Psoas muscle (tissue), 7 donors: ENCODE measurements at regions not wholly inside any gene's neighbourhood (a gene's known extent, or its start where the extent isn't known, plus 50 kb on each side); places are given as distances from the start of the nearest gene placed in this dataset.
"Not testable (repeated sequence)": the region's sequence is repeated elsewhere in the genome, so short reads cannot be mapped to it uniquely, and the experiment has no call there.

Experiments used
- ATAC-seq, 4 donors: fragments of 200-7000 bp; cut with Tn5 transposase; one replicate each; pipeline ENCODE4 v1.9.1; 2020; ENCODE audit warnings: moderate library complexity in 3 of 4, mild to moderate bottlenecking in 2 of 4
- DNase-seq, 2 donors: peaks; one replicate each; pipeline ENCODE4 v3.0.0-alpha.2; 2020
- H3K27ac ChIP-seq: fragments of 200-600 bp; one replicate; pipeline ENCODE4 v1.8.0; 2022
- H3K27me3 ChIP-seq, 3 donors: fragments of 200-600 bp in 1 of 3; one replicate each; pipeline versions ENCODE4 v1.6.1 to v1.8.0; 2013 to 2022; ENCODE audit warnings: low read length in 2 of 3, mild to moderate bottlenecking in 2 of 3, moderate library complexity in 1 of 3; ENCODE audit not compliant: insufficient read depth in 3 of 3
- H3K36me3 ChIP-seq, 2 donors: fragments of 200-600 bp in 1 of 2; one replicate each; pipeline versions ENCODE4 v1.6.1 to v1.8.0; 2013 to 2022; ENCODE audit warnings: low read depth in 1 of 2, mild to moderate bottlenecking in 1 of 2, moderate library complexity in 1 of 2; ENCODE audit not compliant: insufficient read depth in 1 of 2
- H3K4me1 ChIP-seq: fragments of 200-600 bp; one replicate; pipeline ENCODE4 v1.8.0; 2022
- H3K4me3 ChIP-seq: fragments of 200-600 bp; one replicate; pipeline ENCODE4 v1.8.0; 2022; ENCODE audit warnings: mild to moderate bottlenecking
- H3K9me3 ChIP-seq: fragments of 200-600 bp; one replicate; pipeline ENCODE4 v1.8.0; 2022
- CTCF ChIP-seq: fragments of 200-600 bp; IDR thresholded peaks from one replicate; pipeline ENCODE4 v1.8.0; 2022; ENCODE audit warnings: antibody characterized with exemption
- WGBS, 3 donors: extraction: QIAGEN DNeasy Blood & Tissue Kit; methylation state at CpG; one replicate each; pipeline versions ENCODE4 v1.1.6 to v1.1.7; 2013; 5-methylcytosine and 5-hydroxymethylcytosine counted together
- intact Hi-C, 2 donors: fragments of 100-400 bp; cut with DNase I; formaldehyde crosslinking; loops; one replicate each; pipeline versions ENCODE4 v1.11.0 to v1.14.2; 2022
- donor health status: healthy with polysubstance abuse.
- donor health status: DM: no; HTN: no; CAD: no; lungs with moderate emphysema.
- donor health status: Bipolar disorder and iron deficiency.
- donor health status: healthy.
- donor health status: DM: yes; HTN: yes; CAD: no.
- donor health status: DM: no; HTN: no; CAD: no.
- donor health status: DM: yes; HTN: yes; CAD: no.

- Histone ChIP-seq H3K4me1 (no peaks in the 10 kb centered on the region), H3K36me3 (no peaks in the 10 kb centered on the region), H3K9me3 (no peaks in the 10 kb centered on the region), H3K27me3 (peaks cover 0 to 4% (median 2%) of the 10 kb centered on the region in 3 donors), H3K27ac (no peak overlapping the region), H3K4me3 (no peak overlapping the region)
- 90 to 93% (median 92%) methylated on average over 2 of the region's 2 CpGs for WGBS, 3 donors
- intact Hi-C loops: no loop called here
- TF ChIP-seq CTCF: no peak
- DNase-seq (no peak), ATAC-seq (no peak)
These were observed 225.9 kb downstream of the EMX2 start for GRCh38 chr10:117768333-117769042.

DNA sequence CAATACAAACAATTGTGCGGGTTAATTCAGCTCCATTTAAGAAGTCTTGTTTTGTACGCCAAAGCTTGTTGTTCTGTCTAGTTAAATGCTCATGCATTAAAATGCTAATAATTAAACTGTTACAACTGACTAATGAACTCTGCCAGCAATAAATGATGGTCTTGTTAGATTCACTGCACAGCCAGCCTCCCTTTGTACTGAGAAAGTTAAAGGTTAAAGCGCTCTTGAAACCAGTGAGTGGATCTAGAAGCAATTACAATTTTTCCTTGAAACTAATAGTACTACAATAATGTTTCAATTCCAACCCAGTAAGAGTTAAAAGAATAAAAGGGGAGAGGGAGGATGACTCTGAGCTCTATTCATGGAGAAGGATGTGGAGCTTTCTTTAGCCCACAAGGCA, 233.0 kb downstream of the EMX2 start:
- intact Hi-C loops: no loop called here
- ATAC-seq (no peak), DNase-seq (no peak)
- 95% methylated on average over 3 of the region's 3 CpGs for WGBS, 3 donors
- no peaks in the 10 kb centered on the region for H3K27me3 ChIP-seq
- H3K9me3 ChIP-seq: no peaks in the 10 kb centered on the region
- H3K36me3 ChIP-seq: no peaks in the 10 kb centered on the region
- no peaks in the 10 kb centered on the region for H3K4me1 ChIP-seq
- no peak for TF ChIP-seq CTCF
- H3K4me3 ChIP-seq: no peak overlapping the region
- H3K27ac ChIP-seq: no peak overlapping the region

GRCh38 chr10:117777222-117777621, 234.7 kb downstream of the EMX2 start:
- 82 to 86% (median 82%) methylated on average over 5 of the region's 5 CpGs for WGBS, 3 donors
- DNase-seq, H3K4me3 ChIP-seq, H3K9me3 ChIP-seq, intact Hi-C loops, ATAC-seq, H3K27ac ChIP-seq, H3K36me3 ChIP-seq, H3K4me1 ChIP-seq, H3K27me3 ChIP-seq: not testable (repeated sequence)

- H3K4me1 ChIP-seq: no peaks in the 10 kb centered on the region
- no peak for DNase-seq
- intact Hi-C loops: no loop called here
- H3K4me3 ChIP-seq: no peak overlapping the region
- no peak for TF ChIP-seq CTCF
- H3K9me3 ChIP-seq: no peaks in the 10 kb centered on the region
- H3K36me3 ChIP-seq: no peaks in the 10 kb centered on the region
- 67 to 74% (median 68%) methylated on average over 3 of the region's 3 CpGs for WGBS, 3 donors
- H3K27me3 ChIP-seq: no peaks in the 10 kb centered on the region
- H3K27ac ChIP-seq: no peak overlapping the region
- ATAC-seq: no peak
These were observed 235.7 kb downstream of the EMX2 start for GRCh38 chr10:117778241-117778640.

DNA sequence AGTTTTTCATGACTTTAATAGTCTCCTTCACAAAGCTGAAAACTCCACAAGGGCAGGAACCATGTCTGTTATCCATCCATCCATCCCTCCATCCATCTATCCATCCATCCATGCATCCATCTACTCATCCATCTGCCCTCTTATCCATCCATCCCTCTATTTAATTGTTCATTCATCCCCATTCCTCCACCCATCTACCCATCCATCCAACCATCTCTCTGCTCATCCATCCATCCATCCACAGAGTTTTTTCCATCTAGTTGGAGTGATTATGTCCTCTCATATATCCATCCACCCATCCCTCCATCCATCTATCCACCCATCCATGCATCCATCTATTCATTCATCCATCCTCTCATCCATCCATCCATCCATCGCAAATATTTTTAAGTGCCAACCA, 237.9 kb downstream of the EMX2 start:
- Histone ChIP-seq H3K4me1 (no peaks in the 10 kb centered on the region), H3K27me3 (no peaks in the 10 kb centered on the region), H3K27ac (no peak overlapping the region), H3K36me3 (no peaks in the 10 kb centered on the region), H3K4me3 (no peak overlapping the region), H3K9me3 (no peaks in the 10 kb centered on the region)
- DNase-seq (no peak), ATAC-seq (no peak)
- WGBS, 3 donors: 94 to 100% (median 98%) methylated on average over 1 of the region's 1 CpG
- intact Hi-C loops: no loop called here
- TF ChIP-seq CTCF: no peak
